H1 (cell line): ENCODE measurements at regions not wholly inside any gene's neighbourhood (a gene's known extent, or its start where the extent isn't known, plus 50 kb on each side); places are given as distances from the start of the nearest gene placed in this dataset.

Experiments used
- ASH2L ChIP-seq: fragments of 200-600, 300-600 bp; sonication (generic); IDR thresholded peaks from one replicate; pipeline ENCODE4 v1.7.1; 2017; ENCODE audit warnings: low read length
- KDM4A ChIP-seq: IDR thresholded peaks from one replicate; pipeline ENCODE4 v1.7.1; 2012; ENCODE audit warnings: low read depth, mild to moderate bottlenecking, moderate library complexity, low read length, inconsistent platforms; ENCODE audit not compliant: severe bottlenecking
- SIRT6 ChIP-seq: IDR thresholded peaks from one replicate; pipeline ENCODE4 v1.7.1; 2012; ENCODE audit warnings: low read length, inconsistent platforms

DNA sequence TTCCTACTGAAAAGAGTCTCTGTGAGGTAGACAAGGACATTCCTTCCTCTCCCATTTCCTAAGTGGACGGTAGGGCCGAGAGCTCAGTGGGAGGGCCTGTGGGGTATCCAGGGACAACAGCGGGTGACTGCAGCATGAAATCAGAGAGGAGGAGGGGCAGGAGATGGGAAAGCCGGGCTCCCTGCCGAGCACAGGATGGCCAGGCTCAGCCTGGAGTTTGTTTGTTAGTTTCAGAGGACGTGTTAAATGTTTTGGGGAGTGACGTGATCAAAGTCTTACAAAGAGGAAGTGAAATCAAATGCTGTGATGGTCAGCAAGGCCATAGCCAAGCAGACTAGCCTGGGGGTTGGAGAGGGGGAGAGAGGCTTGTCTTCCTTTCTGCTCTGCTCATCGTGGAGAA, 152.7 kb downstream of the ADAMTS15 start (continued):
- TF ChIP-seq KDM4A = no peak
- TF ChIP-seq ASH2L = no peak
- TF ChIP-seq SIRT6 = no peak
- TF ChIP-seq, all 59 proteins: peak for 0
